Stimulated activated CD4-positive, alpha-beta T cell treated with anti-CD3 and anti-CD28 coated beads, Interleukin-15, amount 100 ng/mL, for 48 hours (primary cell): ENCODE measurements at regions not wholly inside any gene's neighbourhood (a gene's known extent, or its start where the extent isn't known, plus 50 kb on each side); places are given as distances from the start of the nearest gene placed in this dataset.

Experiments used
- DNase-seq, 2 donors: peaks; one replicate each; pipeline ENCODE4 v3.0.0-alpha.2; 2020; ENCODE audit warnings: low read depth in 2 of 2

DNA sequence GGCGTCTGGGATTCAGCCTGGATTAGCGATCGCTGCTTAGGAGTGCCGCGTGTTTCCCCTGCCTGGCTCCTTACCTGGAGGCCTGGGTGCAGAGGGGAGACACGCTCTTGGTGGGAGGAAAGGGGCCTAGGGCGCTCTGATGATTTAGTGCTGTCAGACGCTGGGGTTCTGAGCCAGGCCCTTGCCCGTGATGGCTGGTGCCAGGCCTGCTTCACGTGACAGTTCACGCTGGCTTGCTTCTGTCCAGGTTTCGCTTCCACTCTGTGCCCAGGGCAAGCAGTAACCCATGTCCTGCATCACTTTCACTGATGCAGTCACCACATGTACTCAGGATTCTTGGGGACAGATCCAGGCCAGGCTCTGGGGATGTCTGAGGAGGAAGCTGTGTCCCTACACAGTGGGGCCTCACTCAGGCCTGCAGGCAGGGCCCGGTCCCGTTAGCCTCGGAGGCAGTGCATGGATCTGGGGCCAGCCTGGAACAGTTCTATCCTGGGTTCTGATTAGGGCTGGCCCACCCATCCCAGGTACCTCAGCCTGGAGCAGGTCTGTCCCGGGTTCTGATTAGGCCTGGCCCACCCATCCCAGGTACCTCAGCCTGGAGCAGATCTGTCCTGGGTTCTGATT, 1220.9 kb downstream of the BRD1 start:
- DNase-seq = no peak

DNA sequence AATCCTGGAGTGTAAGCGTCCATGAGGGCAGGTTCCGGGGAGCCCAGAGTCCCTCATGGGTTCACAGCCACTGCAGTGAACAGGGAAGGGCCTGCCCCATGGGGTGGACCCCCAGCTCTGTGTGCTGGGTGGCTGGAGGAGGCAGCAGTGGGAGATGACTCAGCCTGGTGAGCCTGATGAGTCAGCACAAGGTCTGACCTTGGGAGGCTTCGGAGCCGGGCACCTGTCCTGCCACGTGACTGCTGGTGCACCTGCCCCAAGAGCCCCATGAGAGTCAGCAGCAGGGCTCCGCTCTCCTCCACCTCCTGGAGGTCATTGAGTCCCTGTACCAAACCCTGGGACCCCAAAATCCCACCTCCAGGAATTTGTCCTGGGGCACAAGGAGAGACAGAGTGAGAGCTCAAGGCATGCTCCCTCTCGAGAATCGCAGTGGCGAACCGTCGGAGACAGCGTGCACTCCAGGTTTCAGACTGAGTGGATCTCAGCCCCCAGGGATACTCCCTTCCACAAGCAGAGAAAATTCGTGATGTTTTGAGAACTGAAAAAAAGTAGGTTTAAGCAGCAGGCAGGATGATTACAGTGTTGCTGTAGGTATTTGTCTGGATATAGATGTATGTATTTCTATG, 1221.7 kb downstream of the BRD1 start:
- DNase-seq = no peak

DNA sequence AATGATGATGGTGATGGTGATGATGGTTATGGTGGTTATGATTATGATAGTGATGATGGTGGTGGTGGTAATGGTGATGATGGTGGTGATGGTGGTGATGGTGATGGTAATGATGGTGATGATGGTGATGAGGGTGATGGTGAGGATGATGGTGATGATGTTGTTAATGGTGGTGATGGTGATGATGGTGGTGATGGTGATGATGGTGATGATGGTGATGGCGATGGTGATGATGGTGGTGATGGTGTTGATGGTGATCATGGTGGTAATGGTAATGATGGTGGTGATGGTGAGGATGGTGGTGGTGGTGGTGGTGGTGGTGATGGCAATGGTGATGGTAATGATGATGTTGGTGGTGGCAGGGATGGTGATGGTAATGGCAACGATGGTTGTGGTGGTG, 1222.5 kb downstream of the BRD1 start:
- no peak for DNase-seq

DNA sequence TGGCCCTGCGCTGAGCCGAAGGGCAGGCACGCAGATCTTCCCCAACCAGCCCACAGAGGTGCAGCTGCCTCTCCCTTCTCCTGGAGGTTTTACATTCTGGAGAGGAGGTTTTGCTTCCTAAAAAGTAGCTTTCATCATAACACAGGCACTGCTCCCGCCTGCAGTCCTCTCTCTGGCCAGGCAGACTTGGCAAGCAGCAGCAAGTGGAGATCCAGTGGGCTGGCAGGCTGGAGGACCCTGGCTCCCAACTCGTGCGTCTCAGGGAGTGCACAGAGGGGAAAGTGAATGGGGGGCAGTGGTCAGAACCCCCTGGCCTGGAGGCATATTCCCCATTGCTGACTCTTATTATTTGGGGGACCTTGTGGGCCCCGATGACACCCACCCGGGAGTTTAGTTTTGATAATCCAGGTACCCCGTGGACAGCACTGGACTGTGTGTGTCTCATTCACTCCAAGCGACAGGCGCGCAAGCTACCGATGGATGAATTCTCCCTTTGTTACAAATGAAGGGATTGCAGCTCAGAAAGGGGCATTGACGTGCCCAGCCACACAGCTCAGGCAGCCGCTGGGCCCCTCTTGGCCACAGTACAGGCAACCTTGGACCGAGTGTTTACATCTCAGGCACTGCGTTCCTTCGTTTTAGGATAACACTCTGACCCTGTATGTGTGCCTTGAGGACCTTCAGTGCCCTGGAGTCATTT, 1223.9 kb downstream of the BRD1 start:
- no peak for DNase-seq

DNA sequence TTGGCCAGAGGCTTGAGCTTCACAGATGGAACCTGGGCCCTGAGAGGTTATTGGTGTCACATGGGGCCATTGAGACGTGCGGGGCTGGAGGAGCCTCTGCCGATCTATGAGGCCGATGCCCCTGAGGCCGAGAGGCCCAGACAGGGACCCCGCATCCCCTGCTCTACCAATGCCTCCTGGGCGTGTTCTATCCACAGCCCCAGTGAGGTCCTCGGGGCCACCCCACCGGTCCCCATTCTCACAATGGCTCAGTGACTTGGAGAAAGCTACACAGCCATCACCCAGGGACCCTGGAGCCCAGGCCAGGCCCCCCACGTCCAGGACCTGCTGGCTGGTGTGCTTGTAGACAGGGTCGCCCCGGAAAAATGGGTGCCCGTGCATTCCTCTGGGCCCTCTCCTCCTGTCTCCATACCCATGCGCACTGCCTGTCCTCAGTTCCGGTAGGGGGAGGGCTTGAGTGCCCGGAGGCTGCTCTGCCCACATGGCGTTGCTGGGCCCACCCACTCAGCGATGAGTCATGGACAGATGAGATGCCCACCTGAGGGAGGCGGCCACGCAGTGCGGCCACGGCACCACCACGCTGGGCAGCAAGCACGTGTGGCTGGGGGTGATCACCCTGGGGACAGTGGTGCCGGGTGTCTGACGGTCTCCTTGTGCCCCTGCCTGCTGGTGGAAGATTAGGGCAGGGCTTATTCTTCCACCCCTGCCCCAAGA, 1224.7 kb downstream of the BRD1 start:
- DNase-seq = no peak

DNA sequence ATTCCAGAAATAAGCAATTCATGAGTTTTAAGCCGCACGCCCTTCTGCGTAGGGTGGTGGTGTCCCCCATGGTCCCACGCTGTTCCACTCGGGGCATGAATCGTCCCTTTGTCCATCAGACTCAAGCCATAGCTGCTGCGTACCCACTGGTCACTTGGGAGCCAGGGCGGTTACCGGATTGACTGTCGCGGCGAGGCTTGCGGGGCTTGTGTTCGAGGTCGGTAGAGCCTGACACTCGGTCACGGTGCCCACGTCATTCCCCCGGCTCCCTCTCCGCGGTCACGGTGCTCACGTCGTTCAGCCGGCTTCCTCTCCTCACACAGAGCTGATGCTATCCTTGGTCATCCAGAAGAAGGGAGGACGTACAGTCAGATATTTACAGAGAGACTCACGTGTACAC, 1227.0 kb downstream of the BRD1 start:
- no peak for DNase-seq

DNA sequence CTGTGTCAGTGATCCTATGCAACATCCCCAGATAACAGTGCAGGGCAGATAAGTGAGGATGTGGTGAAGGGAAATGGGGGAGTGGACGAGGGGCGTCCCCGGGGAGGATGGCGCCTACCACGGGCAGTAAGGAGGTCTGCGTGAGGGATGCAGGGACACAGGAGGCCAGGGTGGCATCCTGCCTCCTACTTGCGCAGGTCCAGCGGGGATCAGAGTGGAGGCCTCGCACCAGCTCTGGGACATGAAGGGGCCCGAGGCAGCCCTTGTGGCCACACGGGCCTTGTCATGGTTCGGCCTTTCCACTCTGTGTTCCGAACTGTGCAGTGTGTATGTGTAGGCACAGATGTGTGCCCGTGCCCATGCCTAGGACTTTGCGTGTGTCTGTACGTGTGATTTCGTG, 1227.5 kb downstream of the BRD1 start:
- no peak for DNase-seq

DNA sequence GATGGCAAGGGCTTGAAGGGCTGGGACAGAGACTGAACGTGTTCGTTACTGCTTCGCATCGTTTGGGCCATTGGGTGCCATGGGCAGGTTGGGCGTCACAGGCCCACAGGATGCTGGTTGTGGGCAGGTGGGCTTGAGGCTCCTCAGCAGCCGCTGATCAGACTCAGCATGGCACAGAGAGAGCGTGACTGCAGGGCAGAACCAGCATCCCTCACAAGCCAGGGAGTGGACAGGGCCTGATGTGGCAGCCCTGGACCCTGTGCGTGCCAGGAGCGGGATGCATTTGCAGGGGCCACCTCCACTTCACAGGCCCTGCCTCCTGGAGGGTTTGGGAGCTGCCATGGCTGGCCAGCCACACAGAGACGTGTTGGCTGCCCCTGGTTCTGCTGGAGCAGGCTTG, 1228.3 kb downstream of the BRD1 start:
- no peak for DNase-seq

DNA sequence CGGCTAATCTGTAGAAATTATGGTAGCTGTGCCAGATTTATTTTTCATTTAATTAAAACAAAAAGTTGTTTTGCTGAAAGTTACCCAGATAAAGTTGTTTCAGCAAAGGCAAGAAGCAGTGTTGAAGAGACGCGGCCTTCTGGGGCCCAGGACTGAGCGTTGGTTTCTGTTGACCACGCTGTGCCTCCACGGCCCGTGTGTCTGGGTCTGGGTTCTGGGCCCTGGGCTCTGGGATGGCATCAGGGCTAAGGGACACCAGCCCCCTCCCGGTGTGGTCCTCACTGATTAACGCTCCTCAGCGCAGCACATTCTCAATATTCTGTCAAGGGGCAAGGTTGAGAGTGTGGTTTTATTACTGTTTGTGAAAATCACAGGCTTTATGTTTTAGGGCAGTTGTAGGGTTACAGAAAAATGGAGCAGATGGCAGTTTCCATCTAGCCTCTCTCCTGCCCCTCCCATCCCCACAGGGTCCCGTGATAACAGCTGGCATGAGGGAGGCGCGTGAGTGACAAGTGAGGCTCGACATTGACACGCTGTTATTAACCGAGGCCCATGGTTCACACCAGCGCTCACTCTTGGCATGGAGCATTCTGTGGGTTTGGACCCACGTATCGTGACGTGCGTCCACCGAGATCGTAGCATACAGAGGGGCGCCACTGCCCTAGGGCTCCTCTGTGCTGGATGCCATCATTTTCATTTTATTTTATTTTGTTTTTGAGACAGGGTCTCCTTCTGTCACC, 1231.4 kb downstream of the BRD1 start:
- no peak for DNase-seq

DNA sequence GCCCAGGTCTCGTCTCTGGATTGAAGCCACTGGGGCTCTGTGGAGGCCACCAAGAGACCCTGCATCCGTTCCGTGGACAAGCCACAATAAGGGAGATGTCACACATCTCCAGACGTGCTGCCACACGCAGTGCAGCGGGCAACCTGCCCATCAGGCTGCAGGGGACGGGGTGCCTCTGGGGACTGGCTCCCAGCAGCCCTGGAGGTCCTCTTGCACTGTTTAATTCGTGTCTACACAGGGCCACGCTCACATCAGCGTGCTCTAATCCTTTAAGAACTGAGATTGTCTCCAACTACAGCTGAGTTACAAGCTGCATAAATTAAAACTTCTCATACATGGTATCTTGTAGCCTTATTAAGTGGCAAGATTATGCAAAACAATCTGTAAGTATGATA, 1232.2 kb downstream of the BRD1 start:
- no peak for DNase-seq

DNA sequence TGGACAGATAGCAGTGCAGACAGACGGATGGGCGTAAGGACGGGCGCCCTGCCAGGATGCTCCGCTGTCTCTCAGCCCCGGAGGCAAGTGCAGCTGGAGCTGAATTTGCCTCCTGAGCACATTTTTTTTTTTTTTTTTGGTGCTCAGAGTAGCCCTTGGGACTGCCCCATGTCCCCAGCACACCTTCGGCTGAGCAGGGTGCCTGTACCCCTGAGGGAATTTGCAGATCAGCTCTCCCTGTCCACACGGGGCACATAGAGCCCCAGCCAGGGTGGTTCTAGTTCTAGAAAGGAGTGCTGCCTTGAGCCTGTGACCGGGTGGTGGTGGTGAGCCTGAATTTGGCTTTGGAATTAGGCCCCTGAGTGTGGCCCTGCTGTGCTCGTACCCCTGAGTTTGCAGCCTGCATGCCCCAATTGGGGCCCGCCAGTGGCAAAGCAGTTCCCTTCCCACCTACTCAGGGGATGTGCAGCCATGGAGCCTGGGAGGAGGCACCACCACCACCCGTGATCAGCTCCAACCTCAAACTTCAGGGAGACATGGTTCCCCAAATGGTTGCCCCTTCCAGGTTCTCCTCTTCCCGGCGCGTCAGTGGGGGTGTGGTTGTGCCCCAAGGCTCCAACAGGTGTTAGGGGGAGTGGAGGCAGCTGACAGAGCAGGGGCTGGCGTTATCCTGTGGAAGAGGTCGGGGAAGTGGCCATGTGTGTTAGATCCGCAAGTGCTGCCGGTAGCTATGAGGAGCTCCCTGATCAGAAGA, 1232.7 kb downstream of the BRD1 start:
- DNase-seq = no peak

DNA sequence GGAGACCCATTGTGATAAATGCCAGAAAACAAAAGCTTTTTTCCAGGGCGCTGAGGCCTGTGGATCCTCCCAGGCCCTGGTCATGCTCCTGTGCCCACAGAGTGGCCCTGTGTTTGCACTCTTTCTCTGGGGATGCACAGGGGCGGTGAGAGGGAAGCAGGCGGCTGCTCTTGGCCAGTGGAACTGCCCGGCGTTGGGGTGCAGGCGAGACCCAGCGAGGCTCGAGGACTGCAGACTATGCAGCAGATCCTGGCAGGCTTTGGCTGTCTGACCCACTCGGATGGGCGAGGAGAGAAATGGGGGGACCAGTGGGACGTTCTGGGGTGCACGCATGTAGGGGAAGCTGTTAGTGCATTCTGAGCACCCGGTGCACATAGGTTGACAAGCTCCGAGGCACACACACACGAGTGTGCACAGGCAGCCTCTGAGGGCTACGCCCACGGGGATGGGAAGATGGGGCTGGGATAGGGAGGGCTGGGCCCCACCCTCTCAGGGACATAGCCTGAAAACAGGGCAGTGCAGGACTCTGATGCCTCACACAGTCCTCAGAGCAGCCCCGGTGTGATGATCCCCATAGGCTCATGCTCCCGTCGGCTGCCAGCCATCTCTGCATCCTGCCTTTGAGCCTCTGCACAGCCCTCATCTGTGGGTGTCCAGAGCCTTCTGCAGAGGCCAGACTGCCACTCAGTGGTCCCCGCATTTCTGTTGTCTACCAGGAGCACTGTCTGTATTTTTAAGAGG, 1233.5 kb downstream of the BRD1 start:
- no peak for DNase-seq

DNA sequence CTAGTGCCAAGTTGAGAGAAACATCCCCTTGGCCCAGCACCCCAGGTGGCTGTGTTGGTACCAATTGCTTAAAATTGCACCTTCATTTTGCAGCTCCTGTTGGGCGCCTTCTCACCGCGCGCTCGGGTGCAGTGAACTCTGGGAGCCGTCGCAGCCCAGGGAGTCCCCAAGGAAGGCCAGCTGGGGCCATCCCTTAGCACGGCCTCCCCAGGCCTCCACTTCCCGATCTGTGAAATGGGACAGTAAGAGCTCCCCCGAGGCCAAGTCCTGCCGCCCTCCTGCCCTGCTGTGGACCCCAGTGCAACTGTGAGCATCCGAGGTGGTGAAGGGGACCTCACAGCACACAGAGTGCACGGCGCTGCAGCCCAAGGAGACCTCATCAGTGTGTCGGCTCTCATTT, 1234.1 kb downstream of the BRD1 start:
- DNase-seq = no peak

DNA sequence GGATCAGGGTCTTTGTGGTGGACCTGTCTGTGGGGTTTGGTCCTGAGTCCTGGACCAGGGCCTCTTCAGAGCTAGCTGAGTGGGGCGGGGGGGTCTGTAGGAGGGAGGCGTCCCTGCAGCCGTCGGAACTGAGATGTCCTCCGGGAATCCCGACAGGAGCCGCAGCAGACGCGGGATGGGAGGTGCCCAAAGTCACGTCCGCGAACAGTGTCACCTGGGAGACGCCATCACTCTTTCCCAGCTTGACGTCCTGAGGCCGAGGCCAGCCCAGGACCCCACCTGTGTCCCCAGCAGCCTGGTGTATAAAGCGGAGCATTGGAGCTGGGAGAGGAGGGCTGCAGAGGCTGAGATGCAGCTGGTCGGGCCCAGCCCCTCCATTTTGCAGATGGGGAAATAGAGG, 1234.7 kb downstream of the BRD1 start:
- no peak for DNase-seq

DNA sequence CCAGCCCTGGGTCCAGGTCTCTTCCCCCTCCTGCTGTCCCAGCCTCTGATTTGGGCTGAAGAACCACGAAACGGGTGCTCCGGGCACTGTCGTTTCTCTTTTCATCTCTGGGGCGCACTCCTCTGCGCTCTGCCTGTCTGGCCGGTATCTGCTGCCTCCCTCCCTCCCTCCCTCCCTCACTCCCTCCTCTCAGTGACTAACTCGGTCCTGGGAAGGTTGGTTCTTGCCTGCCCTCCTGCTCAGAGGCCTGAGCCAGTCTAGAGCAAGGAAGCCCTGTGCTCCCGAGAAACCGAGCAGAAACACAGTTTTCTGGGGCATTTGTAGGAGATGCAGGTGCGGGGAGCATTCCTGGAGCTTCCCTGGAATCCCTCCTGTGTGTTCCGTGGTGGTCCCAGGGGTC, 1235.2 kb downstream of the BRD1 start:
- DNase-seq = no peak

DNA sequence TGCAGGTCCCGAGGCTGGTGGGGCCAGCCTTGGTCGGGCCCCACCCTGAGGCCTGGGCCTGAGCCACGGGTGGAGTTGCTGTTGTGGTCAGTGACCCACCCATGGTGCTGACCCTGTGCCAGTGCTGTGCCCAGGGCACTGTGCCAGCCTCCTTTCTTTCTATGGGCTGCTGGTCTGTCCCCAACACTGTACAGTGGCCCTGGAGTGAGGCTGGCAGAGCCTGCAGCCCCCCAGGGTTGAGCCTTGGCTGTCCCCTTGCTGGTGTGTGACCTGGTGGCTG, 1235.7 kb downstream of the BRD1 start:
- no peak for DNase-seq

DNA sequence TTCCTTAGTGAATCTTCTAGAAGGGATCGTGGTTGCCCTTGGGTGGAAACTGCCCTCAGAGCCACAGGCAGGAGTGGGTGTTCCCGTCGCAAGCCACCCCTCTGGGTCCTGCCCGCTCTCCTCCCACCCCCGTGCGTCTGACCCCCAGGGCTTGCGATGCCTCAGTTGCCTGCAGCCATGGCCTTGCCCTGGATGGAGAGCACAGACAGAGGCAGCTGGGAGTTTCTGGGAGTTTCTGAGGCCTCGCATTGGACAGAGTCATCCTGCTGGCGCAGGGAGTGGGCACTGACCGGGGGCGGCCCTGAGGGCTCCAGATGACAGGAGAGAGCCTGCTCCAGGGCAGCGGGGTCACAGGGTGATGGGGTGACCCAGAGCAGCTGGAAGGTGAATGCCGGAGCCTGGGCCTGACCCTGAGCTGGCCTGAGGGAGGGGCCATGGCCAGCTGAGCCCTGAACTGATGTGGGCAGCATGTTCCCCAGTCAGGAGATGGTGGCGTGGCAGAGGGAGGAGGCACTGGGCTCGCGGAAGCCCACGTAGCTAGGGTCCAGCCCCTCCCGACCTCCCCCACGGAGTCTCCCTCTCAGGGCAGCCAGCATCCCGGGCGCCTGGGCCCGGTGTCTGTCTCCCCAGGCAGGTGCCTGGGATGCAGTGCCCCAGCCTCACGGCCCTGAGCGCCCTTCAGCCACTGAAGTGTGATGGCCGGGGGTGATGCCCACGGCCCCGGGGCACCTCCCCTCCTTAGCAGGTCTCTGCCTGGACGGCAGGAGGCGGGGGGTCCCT, 1236.2 kb downstream of the BRD1 start:
- no peak for DNase-seq

DNA sequence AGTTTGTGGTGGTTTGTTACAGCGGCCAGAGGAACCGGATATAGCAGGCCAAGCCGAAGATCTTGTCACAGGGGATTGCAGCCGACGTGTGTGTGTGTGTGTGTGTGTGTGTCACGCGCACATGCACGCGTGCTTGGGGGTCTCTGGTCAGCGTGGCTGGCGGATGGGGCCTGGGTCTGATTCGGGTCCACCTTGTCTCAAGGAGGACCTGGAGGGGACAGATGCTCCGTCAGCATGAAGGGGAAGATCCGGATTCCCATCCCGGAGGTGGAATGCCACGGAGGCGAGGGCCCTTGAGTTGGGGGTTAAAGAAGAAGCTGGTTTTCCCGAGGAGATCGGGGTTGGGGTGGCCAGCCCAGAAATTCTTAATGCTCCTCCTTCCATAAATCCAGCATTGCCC, 1237.8 kb downstream of the BRD1 start:
- DNase-seq = no peak

DNA sequence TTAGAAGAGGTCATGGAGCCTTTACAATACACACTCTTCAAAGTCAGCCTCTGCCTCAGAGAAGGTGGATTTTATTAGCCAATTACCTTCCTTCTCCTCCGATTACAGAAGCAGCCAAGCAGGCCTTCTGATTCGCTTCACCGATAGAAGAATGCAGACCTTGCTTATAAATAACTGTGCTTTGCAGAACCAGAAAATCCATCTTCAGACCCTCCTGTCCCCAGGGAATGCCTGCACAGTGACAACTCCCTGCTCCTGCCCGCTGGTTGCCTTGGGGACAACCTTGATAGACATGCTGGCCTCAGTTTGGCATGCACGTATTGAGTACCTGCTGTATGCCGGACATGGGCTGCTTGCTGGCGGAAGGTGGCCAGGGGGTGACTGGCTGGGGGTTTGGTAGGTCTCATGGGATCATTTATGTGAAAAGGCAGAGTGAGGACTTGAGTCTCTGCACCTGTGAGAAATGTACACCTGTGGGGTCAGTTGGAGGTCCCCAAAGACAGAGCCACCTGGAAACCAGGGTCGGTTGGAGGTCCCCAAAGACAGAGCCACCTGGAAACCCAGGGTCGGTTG, 1238.7 kb downstream of the BRD1 start:
- no peak for DNase-seq
